HEK293 (cell line): ENCODE measurements at regions not wholly inside any gene's neighbourhood (a gene's known extent, or its start where the extent isn't known, plus 50 kb on each side); places are given as distances from the start of the nearest gene placed in this dataset.

Experiments used
- CTCF ChIA-PET: fragments of 350-600 bp; formaldehyde crosslinking; extraction: SDS; loops from one replicate; lab custom pipeline; 2021; ENCODE audit warnings: antibody characterized with exemption; lab: Yijun Ruan, JAX
- POLR2A ChIA-PET: fragments of 300-600 bp; formaldehyde crosslinking; extraction: SDS; loops from one replicate; lab custom pipeline; 2020; ENCODE audit warnings: antibody characterized with exemption, inconsistent platforms; lab: Yijun Ruan, JAX
- H3K27ac ChIP-seq: fragments of 200-500 bp; sonication (Bioruptor generic); 2 replicates; pipeline ENCODE4 v1.5.1; 2014; ENCODE audit warnings: low read depth, low read length, control low read depth, inconsistent platforms; ENCODE audit errors: extremely low read depth
- H3K36me3 ChIP-seq, 2 experiments: fragments of 200-500 bp in 1 of 2; sonication (Bioruptor generic) in 1 of 2; 1 replicate in 1 of 2; 2 replicates in 1 of 2; pipeline ENCODE4 v1.5.1; 2014 to 2017; ENCODE audit warnings: inconsistent platforms in 2 of 2, low read length in 2 of 2; ENCODE audit not compliant: control insufficient read depth in 2 of 2, insufficient read depth in 1 of 2
- H3K4me1 ChIP-seq: fragments of 200-500 bp; sonication (Bioruptor generic); 2 replicates; pipeline ENCODE4 v1.5.1; 2014; ENCODE audit warnings: mild to moderate bottlenecking, low read length, inconsistent platforms; ENCODE audit not compliant: control insufficient read depth, insufficient read depth
- H3K4me3 ChIP-seq: 2 replicates; pipeline ENCODE4 v1.5.1; 2011; ENCODE audit warnings: low read depth, mild to moderate bottlenecking, control low read depth, low read length, moderate library complexity
- H3K9me3 ChIP-seq: fragments of 200-500 bp; sonication (Bioruptor generic); 2 replicates; pipeline ENCODE4 v1.5.1; 2014; ENCODE audit warnings: low read depth, low read length, inconsistent platforms; ENCODE audit not compliant: control insufficient read depth, insufficient read depth
- CTCF ChIP-seq: fragments of 450-650 bp; formaldehyde crosslinking; IDR thresholded peaks from 2 replicates; pipeline ENCODE4 v1.5.1; 2016; ENCODE audit warnings: missing biosample characterization, missing genetic modification characterization
- PBX3 ChIP-seq: sonication (generic); formaldehyde crosslinking; IDR thresholded peaks from 2 replicates; pipeline ENCODE4 v1.8.1; 2022; ENCODE audit warnings: mild to moderate bottlenecking, moderate library complexity, missing genetic modification reagents
- PRDM1 ChIP-seq: fragments of 450-650 bp; formaldehyde crosslinking; IDR thresholded peaks from 2 replicates; pipeline ENCODE4; 2016; ENCODE audit warnings: missing biosample characterization, missing genetic modification characterization
- RBAK ChIP-seq: fragments of 450-650 bp; formaldehyde crosslinking; IDR thresholded peaks from 2 replicates; pipeline ENCODE4 v1.5.1; 2016; ENCODE audit warnings: missing biosample characterization, missing genetic modification characterization
- SALL2 ChIP-seq: fragments of 450-650 bp; formaldehyde crosslinking; IDR thresholded peaks from 2 replicates; pipeline ENCODE4 v1.5.0; 2017; ENCODE audit warnings: missing biosample characterization, mild to moderate bottlenecking, missing genetic modification characterization, borderline replicate concordance
- SCRT2 ChIP-seq: fragments of 450-650 bp; formaldehyde crosslinking; IDR thresholded peaks from 2 replicates; pipeline ENCODE4 v1.5.1; 2016; ENCODE audit warnings: missing biosample characterization, missing genetic modification characterization
- ZBTB21 ChIP-seq: fragments of 450-650 bp; formaldehyde crosslinking; IDR thresholded peaks from 2 replicates; pipeline ENCODE4 v1.5.1; 2017; ENCODE audit warnings: missing biosample characterization, missing genetic modification characterization
- ZNF157 ChIP-seq: fragments of 450-650 bp; formaldehyde crosslinking; IDR thresholded peaks from 2 replicates; pipeline ENCODE4 v1.5.1; 2016; ENCODE audit warnings: missing biosample characterization, missing genetic modification characterization
- ZNF211 ChIP-seq: fragments of 450-650 bp; formaldehyde crosslinking; IDR thresholded peaks from 2 replicates; pipeline ENCODE4 v1.5.1; 2016; ENCODE audit warnings: low read depth, missing biosample characterization, missing genetic modification characterization
- ZNF529 ChIP-seq: fragments of 450-650 bp; formaldehyde crosslinking; IDR thresholded peaks from 2 replicates; pipeline ENCODE4 v1.5.1; 2017; ENCODE audit warnings: missing genetic modification characterization, missing biosample characterization; ENCODE audit not compliant: insufficient replicate concordance
- ZNF776 ChIP-seq: fragments of 450-650 bp; formaldehyde crosslinking; IDR thresholded peaks from 2 replicates; pipeline ENCODE4 v1.5.0; 2017; ENCODE audit warnings: missing biosample characterization, missing genetic modification characterization, borderline replicate concordance
- ZNF792 ChIP-seq: fragments of 450-650 bp; formaldehyde crosslinking; IDR thresholded peaks from 2 replicates; pipeline ENCODE4 v1.5.1; 2016; ENCODE audit warnings: missing biosample characterization, missing genetic modification characterization
- ZNF843 ChIP-seq: fragments of 450-650 bp; formaldehyde crosslinking; IDR thresholded peaks from 2 replicates; pipeline ENCODE4 v1.5.1; 2016; ENCODE audit warnings: missing biosample characterization, missing genetic modification characterization
- ZSCAN4 ChIP-seq: fragments of 450-650 bp; formaldehyde crosslinking; IDR thresholded peaks from 2 replicates; pipeline ENCODE4 v1.5.1; 2017; ENCODE audit warnings: missing biosample characterization, missing genetic modification characterization

GRCh38 chr5:110899566-110900412 is 161.0 kb downstream of the SLC25A46 start:
- Histone ChIP-seq H3K27ac (no peak overlapping the region), H3K4me3 (no peak overlapping the region), H3K9me3 (no peaks in the 10 kb centered on the region), H3K36me3 (no peaks in the 10 kb centered on the region), H3K4me1 (no peaks in the 10 kb centered on the region)
- POLR2A ChIA-PET: no interaction called here
- TF ChIP-seq ZNF529 (tag by site-specific recombination): no peak
- TF ChIP-seq ZBTB21: no peak
- CTCF ChIA-PET: no interaction called here

GRCh38 chr5:110900829-110901228 is 162.0 kb downstream of the SLC25A46 start:
- Histone ChIP-seq H3K4me3 (no peak overlapping the region), H3K27ac (no peak overlapping the region), H3K36me3 (no peaks in the 10 kb centered on the region), H3K4me1 (no peaks in the 10 kb centered on the region), H3K9me3 (no peaks in the 10 kb centered on the region)
- TF ChIP-seq ZNF843 (tag by site-specific recombination): no peak
- no peak for TF ChIP-seq ZNF776 (tag by site-specific recombination)
- no peak for TF ChIP-seq SCRT2
- ChIA-PET POLR2A (no interaction called here), CTCF (no interaction called here)

- H3K9me3 ChIP-seq: no peaks in the 10 kb centered on the region
- no peak for TF ChIP-seq ZNF776 (tag by site-specific recombination)
- no peak for TF ChIP-seq CTCF
- no peak for TF ChIP-seq ZNF211 (tag by site-specific recombination)
- TF ChIP-seq ZNF157 (tag by site-specific recombination): no peak
- TF ChIP-seq ZNF529 (tag by site-specific recombination): no peak
- no peak for TF ChIP-seq PBX3 (CRISPR knock-in tag)
- TF ChIP-seq SALL2: no peak
- no peak for TF ChIP-seq RBAK (tag by site-specific recombination)
- TF ChIP-seq PRDM1: no peak
- TF ChIP-seq ZNF792 (tag by site-specific recombination): no peak
- no peak for TF ChIP-seq ZSCAN4
- TF ChIP-seq, all 188 proteins: peak for 0
- no peaks in the 10 kb centered on the region for H3K36me3 ChIP-seq
- CTCF ChIA-PET: interaction anchor here (0.7 kb wide), 1 partner anchor 1745 kb away, joined by 4 read pairs; no protein-coding TSS in a partner anchor
- H3K4me3 ChIP-seq: no peak overlapping the region
- POLR2A ChIA-PET: no interaction called here
- H3K4me1 ChIP-seq: no peaks in the 10 kb centered on the region
- no peak overlapping the region for H3K27ac ChIP-seq
Observed at GRCh38 chr5:110903966-110904365, 165.2 kb downstream of the SLC25A46 start.
